Activated CD4-positive, alpha-beta T cell treated with anti-CD3 and anti-CD28 coated beads, Interleukin-2, Interleukin-6, amounts not matched to agents 100 ng/mL and 50 ng/mL, durations not matched to agents 16 hours and 8 hours (primary cell): ENCODE measurements at regions not wholly inside any gene's neighbourhood (a gene's known extent, or its start where the extent isn't known, plus 50 kb on each side); places are given as distances from the start of the nearest gene placed in this dataset.

Experiments
- DNase-seq: peaks from one replicate; pipeline ENCODE4 v3.0.0-alpha.2; 2020

GRCh38 chr4:3384771-3385710 is 56.7 kb upstream of the HGFAC start:
- DNase-seq: no peak

DNA sequence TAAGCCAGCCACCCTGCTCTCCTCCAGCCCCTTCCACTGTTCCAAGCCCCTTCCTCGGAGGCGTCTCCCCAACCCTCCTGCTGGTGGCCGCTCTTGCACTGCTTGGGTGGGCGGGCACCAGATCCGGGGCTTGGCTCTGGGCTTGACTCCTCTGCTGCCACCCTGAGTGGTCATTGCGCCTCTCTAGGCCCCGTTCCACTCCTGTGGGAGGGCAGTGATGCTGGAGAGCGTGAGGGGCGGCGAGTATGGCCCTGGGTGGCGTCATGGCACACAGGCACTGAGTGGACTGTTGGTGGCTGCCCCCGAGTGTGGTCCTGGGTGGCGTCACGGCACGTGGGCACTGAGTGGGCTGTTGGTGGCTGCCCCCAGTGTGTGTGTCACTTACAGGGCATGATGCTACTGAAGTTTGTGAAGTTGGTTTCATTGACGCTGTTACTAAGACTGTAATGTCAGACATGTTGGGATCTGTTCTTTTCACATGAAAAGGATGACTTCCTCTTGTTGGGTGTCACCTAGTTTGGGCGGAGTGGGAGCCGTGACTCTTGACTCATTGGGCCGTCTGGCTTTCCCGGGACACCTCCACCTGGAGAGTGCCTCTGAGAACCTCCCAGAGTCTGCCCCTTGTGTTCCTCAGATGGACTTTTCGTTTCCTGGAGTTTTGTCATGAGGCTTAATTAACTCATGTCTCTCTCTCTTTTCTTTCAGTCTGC is 55.9 kb upstream of the HGFAC start:
- DNase-seq: no peak

GRCh38 chr4:3386526-3386925 is 55.2 kb upstream of the HGFAC start:
- DNase-seq: no peak

DNA sequence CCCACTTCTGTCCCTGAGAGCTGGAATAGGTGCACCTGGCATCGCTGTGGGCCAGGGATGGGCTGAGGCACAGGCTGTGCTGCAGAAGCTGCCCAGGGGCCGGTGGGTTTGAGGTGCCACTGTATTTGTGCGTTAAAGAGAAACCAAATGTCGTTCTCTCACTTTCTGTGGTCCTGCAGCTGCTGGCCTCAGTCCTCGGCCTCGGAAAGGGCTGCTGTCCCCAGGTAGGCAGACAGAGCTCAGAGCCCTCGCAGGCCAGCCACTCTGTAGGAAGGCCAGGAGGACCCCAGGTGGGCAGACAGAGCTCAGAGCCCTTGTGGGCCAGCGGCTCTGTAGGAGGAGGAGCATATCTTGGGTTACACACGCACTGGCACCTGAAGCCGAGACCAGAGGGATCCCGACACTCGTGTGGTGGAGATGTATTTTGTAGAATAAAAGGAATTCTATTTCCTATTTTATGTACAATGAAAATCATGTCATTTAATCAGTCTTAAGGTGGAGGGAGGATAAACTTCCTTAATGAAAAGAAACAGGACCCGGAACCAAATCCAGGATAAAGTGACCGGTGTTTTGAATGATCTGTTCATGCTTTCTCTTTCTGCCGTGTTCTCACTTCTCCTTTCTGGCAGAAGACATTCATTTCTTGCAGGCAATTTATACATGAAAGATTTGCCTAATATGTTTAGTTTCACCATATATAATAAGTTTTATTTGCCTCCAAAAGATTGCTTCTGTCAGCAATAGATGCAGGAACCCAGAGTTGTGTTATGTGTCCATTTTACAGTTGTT is 54.4 kb upstream of the HGFAC start:
- DNase-seq: no peak

DNA sequence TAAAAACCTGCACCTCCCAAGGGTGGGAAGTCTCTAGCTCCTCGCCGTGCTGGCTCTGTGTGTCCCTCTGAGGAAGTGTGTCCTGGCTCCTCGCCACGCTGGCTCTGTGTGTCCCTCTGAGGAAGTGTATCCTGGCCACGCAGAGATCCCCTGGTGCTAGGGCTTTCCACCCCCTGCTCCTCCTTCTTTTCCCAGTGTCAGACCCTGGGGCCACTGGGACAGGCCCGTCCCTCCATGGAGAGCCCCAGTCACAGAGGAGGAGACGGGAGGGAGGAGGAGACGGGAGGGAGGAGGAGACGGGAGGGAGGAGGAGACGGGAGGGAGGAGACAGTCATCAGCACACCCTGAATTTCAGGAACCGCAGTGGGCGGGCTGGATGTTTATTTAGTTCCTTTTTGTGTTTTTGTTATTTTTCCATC is 53.8 kb upstream of the HGFAC start:
- DNase-seq: no peak

- no peak for DNase-seq
These were observed 53.1 kb upstream of the HGFAC start for GRCh38 chr4:3388471-3389232.

DNA sequence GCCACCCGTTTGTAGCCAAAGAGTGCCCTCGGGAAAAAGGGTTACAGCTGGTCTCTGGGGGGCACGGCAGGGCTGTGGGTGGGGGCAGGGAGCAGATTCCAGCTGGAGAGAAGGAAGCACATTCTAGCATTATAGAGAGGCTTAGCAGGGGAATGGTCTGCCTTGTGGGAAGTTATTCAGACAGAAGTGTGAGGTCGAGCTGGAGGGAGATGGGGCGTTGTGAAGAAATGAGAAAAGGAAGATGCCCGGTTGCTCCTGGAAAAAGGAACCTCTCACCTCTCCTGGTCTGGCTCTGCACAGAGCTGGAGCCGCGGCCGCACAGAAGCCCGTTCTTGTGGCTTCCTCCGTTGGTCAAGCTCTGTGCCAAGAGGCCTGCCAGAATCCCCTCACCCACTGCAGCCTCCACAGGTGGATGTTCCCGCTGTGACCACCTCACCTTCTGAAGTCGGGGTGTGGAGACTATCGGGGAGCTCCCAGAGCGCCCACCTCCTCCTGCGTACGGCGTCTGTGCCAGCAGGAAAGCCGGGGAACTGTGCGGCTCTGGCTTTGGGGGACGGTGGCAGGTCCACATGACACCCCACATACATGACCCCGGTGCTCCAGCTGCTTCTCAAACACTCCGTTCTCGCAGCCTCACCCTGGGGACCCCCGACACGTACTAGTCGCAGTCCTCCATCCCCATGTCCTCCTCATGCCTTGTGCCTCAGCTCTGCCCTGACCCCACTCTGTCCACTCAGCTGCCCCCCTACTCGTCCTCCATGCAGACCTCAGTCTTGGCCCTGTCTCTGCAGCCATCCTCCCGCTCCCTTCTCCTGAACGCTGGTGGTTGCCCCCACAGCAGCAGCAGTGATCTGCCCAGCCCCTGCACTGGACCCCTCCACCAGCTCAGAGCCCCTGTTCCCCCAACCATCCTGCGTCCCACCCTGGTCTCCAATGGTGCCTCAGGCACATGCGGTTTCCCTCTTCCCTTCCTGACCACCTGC is 52.2 kb upstream of the HGFAC start:
- no peak for DNase-seq

- DNase-seq: no peak
These were observed 51.4 kb upstream of the HGFAC start for GRCh38 chr4:3390288-3390811.

DNA sequence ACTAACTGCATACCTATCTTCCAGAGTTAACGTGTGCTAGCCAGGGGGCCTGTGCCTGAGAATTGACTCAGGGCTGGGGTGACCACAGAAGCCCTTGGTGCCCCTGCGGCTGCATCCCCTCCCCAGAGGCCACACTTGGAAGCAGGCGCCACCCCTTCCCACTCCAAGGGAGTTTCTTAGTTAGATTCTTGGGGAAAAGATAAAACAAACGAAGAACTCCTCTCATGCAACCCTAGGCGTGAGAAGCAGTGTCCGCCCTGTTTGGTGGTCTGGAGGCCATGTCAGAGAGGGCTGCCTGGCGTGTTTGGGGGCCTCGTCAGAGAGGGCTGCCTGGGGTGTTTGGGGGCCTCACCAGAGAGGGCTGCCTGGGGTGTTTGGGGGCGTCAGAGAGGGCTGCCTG is 50.3 kb upstream of the HGFAC start:
- DNase-seq: no peak
